ENCODE measurements at regions not wholly inside any gene's neighbourhood (a gene's known extent, or its start where the extent isn't known, plus 50 kb on each side); places are given as distances from the start of the nearest gene placed in this dataset.

DNA sequence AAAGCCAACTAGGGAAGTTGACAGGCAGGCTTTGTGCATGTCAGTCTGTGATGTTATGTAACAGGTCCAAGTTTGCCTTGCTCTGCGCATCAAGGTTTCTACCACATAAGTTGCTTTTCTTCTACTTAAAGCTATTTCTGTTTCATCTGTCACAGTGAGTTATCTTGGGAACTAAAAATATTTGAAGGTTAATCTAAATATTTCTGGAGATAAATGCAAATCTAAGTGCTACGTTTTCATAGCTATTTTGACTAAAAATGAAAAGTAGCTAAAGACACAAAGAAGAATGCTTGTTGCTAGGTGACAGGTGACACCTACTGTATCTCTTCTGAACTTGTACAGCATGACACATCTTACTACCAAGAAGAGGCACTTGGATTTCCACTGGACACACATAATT, 135.6 kb downstream of the KLF12 start:
- Histone ChIP-seq H3K4me1 (ENCODE audit: control insufficient read depth, insufficient read depth, low read length) (no peaks in the 10 kb centered on the region), H2AK9ac (replicated peaks; ENCODE audit: low read depth, low read length, poor library complexity) (no peak overlapping the region), H3K14ac (replicated peaks; ENCODE audit: low read depth, low read length) (no peak overlapping the region), H3K9me3 (ENCODE audit: control insufficient read depth, insufficient read depth, low read length) (no peaks in the 10 kb centered on the region), H2AK5ac (ENCODE audit: low read depth, low read length) (no peak overlapping the region), H4K91ac (ENCODE audit: insufficient read depth, low read depth, low read length) (no peak overlapping the region), H2BK15ac (ENCODE audit: low read depth, low read length) (no peak overlapping the region), H3K9ac (ENCODE audit: low read depth, low read length) (no peak overlapping the region), H4K5ac (ENCODE audit: low read depth, low read length) (no peak overlapping the region), H2BK120ac (ENCODE audit: low read depth, low read length) (no peak overlapping the region), H3K4me2 (ENCODE audit: low read depth, low read length) (no peak overlapping the region), H3K27ac (ENCODE audit: insufficient read depth, low read length) (no peak overlapping the region), H3K18ac (ENCODE audit: low read depth, low read length) (no peak overlapping the region), H3K23ac (ENCODE audit: low read depth, low read length) (no peak overlapping the region), H3K4ac (ENCODE audit: low read depth, low read length) (no peak overlapping the region), H3K36me3 (ENCODE audit: control insufficient read depth, insufficient read depth, low read length) (no peaks in the 10 kb centered on the region), H3K27me3 (ENCODE audit: control insufficient read depth, insufficient read depth, low read length) (no peaks in the 10 kb centered on the region), H3K56ac (ENCODE audit: extremely low read depth, insufficient read depth, low read length) (no peak overlapping the region), H4K20me1 (ENCODE audit: insufficient read depth, low read length) (peaks cover 4% of the 10 kb centered on the region; the same call in 1 of the 2 replicates), H2AFZ (replicated peaks; ENCODE audit: low read length, poor library complexity) (no peak overlapping the region), H3K9me1 (ENCODE audit: insufficient read depth, low read length) (peaks cover 5% of the 10 kb centered on the region; the same call in 1 of the 2 replicates), H4K8ac (ENCODE audit: low read depth in 2 of 2, low read length in 2 of 2) (no peak overlapping the region), H3K79me1 (ENCODE audit: low read depth in 1 of 2, low read length in 2 of 2) (peaks cover 38 to 48% of the 10 kb centered on the region in 2 experiments), H3K4me3 (ENCODE audit: insufficient read depth, low read depth, low read length) (no peak overlapping the region), H2BK20ac (ENCODE audit: low read depth, low read length) (no peak overlapping the region), H2BK5ac (ENCODE audit: low read depth, low read length, poor library complexity, severe bottlenecking) (no peak overlapping the region)
- ChIA-PET CTCF (no interaction called here), POLR2A (ENCODE audit: unreplicated experiment) (no interaction called here)
- dilution Hi-C loops (cut with HindIII; ENCODE audit: low sequenced_read_pairs, unreplicated experiment) (no loop called here), in situ Hi-C loops (cut with MboI; ENCODE audit: low sequenced_read_pairs) (no loop called here), intact Hi-C loops (cut with micrococcal nuclease) (no loop called here)
- TF ChIP-seq MAZ (IDR thresholded peaks at IDR 0.05; ENCODE audit: borderline replicate concordance, low read depth, low read length) (no peak), BHLHE40 (IDR thresholded peaks at IDR 0.05; ENCODE audit: low read depth, low read length) (no peak), MAFK (IDR thresholded peaks at IDR 0.05; ENCODE audit: low read depth, low read length) (no peak), RCOR1 (IDR thresholded peaks at IDR 0.05; ENCODE audit: insufficient replicate concordance, low read length) (no peak), SMC3 (IDR thresholded peaks at IDR 0.05; ENCODE audit: low read depth, low read length) (no peak), FOS (IDR thresholded peaks at IDR 0.05; ENCODE audit: low read depth, low read length) (no peak), CHD1 (IDR thresholded peaks at IDR 0.05; ENCODE audit: low read depth, low read length) (no peak), RAD21 (IDR thresholded peaks at IDR 0.05; ENCODE audit: low read length) (no peak), NFE2L2 (IDR thresholded peaks at IDR 0.05; ENCODE audit: low read depth, low read length) (no peak), POLR2A (IDR thresholded peaks at IDR 0.05; ENCODE audit: low read depth, low read length) (no peak)
- TF ChIP-seq, protein P1, sequence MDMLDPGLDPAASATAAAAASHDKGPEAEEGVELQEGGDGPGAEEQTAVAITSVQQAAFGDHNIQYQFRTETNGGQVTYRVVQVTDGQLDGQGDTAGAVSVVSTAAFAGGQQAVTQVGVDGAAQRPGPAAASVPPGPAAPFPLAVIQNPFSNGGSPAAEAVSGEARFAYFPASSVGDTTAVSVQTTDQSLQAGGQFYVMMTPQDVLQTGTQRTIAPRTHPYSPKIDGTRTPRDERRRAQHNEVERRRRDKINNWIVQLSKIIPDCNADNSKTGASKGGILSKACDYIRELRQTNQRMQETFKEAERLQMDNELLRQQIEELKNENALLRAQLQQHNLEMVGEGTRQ (IDR thresholded peaks at IDR 0.05; ENCODE audit: low read depth, low read length): no peak
- TF ChIP-seq, protein P2, sequence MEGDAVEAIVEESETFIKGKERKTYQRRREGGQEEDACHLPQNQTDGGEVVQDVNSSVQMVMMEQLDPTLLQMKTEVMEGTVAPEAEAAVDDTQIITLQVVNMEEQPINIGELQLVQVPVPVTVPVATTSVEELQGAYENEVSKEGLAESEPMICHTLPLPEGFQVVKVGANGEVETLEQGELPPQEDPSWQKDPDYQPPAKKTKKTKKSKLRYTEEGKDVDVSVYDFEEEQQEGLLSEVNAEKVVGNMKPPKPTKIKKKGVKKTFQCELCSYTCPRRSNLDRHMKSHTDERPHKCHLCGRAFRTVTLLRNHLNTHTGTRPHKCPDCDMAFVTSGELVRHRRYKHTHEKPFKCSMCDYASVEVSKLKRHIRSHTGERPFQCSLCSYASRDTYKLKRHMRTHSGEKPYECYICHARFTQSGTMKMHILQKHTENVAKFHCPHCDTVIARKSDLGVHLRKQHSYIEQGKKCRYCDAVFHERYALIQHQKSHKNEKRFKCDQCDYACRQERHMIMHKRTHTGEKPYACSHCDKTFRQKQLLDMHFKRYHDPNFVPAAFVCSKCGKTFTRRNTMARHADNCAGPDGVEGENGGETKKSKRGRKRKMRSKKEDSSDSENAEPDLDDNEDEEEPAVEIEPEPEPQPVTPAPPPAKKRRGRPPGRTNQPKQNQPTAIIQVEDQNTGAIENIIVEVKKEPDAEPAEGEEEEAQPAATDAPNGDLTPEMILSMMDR (conservative IDR thresholded peaks at IDR 0.05; ENCODE audit: low read depth, low read length): no peak
- TF ChIP-seq, protein P3, sequence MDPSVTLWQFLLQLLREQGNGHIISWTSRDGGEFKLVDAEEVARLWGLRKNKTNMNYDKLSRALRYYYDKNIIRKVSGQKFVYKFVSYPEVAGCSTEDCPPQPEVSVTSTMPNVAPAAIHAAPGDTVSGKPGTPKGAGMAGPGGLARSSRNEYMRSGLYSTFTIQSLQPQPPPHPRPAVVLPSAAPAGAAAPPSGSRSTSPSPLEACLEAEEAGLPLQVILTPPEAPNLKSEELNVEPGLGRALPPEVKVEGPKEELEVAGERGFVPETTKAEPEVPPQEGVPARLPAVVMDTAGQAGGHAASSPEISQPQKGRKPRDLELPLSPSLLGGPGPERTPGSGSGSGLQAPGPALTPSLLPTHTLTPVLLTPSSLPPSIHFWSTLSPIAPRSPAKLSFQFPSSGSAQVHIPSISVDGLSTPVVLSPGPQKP (IDR thresholded peaks at IDR 0.05; ENCODE audit: borderline replicate concordance, low read depth, low read length): no peak
- DNase-seq (no peak), ATAC-seq (ENCODE audit: low read depth) (no peak)
- no TSS peak for BruUV-seq (replicated peaks)
- no CpG with 5 or more reads among the region's 2 CpGs for WGBS, 2 experiments (ENCODE audit: extremely low coverage in 2 of 2, insufficient read length in 1 of 2)
